SK-N-SH (cell line): ENCODE measurements at regions not wholly inside any gene's neighbourhood (a gene's known extent, or its start where the extent isn't known, plus 50 kb on each side); places are given as distances from the start of the nearest gene placed in this dataset.

Experiments
- CTCF ChIA-PET: fragments of 300-600, 350-600 bp; formaldehyde crosslinking; extraction: SDS; loops from one replicate; lab custom pipeline; 2021; lab: Yijun Ruan, JAX
- POLR2A ChIA-PET: fragments of 350-600 bp; sonication (Branson Sonifier 250); formaldehyde crosslinking; extraction: SDS; loops from one replicate; lab custom pipeline; 2020; ENCODE audit warnings: antibody characterized with exemption, inconsistent platforms; lab: Yijun Ruan, JAX
- DNase-seq: peaks from one replicate; pipeline ENCODE4 v3.0.0; 2012
- H2AFZ ChIP-seq: fragments of 200-600 bp; sonication (generic); 2 replicates; pipeline ENCODE4 v1.8.1; 2016; ENCODE audit warnings: antibody characterized with exemption, mild to moderate bottlenecking, low read depth
- H3F3A ChIP-seq: fragments of 200-600 bp; sonication (generic); replicated peaks from 2 replicates; pipeline ENCODE3; 2016; ENCODE audit warnings: antibody characterized with exemption, mild to moderate bottlenecking; ENCODE audit not compliant: insufficient read depth
- H3K27ac ChIP-seq, 2 experiments: fragments of 200-500 bp in 1 of 2; fragments of 200-600 bp in 1 of 2; sonication (Bioruptor generic) in 1 of 2; sonication (generic), shearing (Covaris generic) in 1 of 2; 2 replicates each; pipeline versions ENCODE4 v1.5.1 to v1.6.1; 2014 to 2016; ENCODE audit warnings: low read depth in 2 of 2, inconsistent platforms in 1 of 2, low read length in 1 of 2, mild to moderate bottlenecking in 1 of 2, mixed read lengths in 1 of 2
- H3K27me3 ChIP-seq: fragments of 200-600 bp; sonication (generic), shearing (Covaris generic); 2 replicates; pipeline ENCODE4 v1.6.1; 2016; ENCODE audit warnings: mixed run types; ENCODE audit not compliant: insufficient read depth
- H3K36me3 ChIP-seq, 2 experiments: fragments of 200-500 bp in 1 of 2; fragments of 200-600 bp in 1 of 2; sonication (Bioruptor generic) in 1 of 2; sonication (generic) in 1 of 2; replicated peaks in 1 of 2; 2 replicates each; pipeline versions ENCODE3 to v1.5.1; 2014 to 2016; ENCODE audit warnings: low read length in 1 of 2, mild to moderate bottlenecking in 1 of 2; ENCODE audit not compliant: insufficient read depth in 2 of 2, control insufficient read depth in 1 of 2
- H3K4me1 ChIP-seq, 2 experiments: fragments of 200-500 bp in 1 of 2; fragments of 200-600 bp in 1 of 2; sonication (Bioruptor generic) in 1 of 2; sonication (generic), shearing (Covaris generic) in 1 of 2; 2 replicates each; pipeline versions ENCODE4 v1.5.1 to v1.6.1; 2014 to 2016; ENCODE audit warnings: low read depth in 1 of 2, low read length in 1 of 2, mixed run types in 1 of 2; ENCODE audit not compliant: insufficient read depth in 2 of 2, control insufficient read depth in 1 of 2
- H3K4me2 ChIP-seq: fragments of 200-600 bp; sonication (generic), shearing (Covaris generic); 2 replicates; pipeline ENCODE4 v1.6.1; 2017; ENCODE audit warnings: mixed run types
- H3K4me3 ChIP-seq, 2 experiments: fragments of 200-500 bp in 1 of 2; fragments of 200-600 bp in 1 of 2; sonication (Bioruptor generic) in 1 of 2; sonication (generic), shearing (Covaris generic) in 1 of 2; 2 replicates each; pipeline versions ENCODE4 v1.5.1 to v1.8.1; 2014 to 2016; ENCODE audit warnings: low read depth in 2 of 2, inconsistent platforms in 1 of 2, low read length in 1 of 2, mild to moderate bottlenecking in 1 of 2, mixed read lengths in 1 of 2, moderate library complexity in 1 of 2
- H3K79me2 ChIP-seq: fragments of 200-600 bp; sonication (generic); 2 replicates; pipeline ENCODE4 v1.8.1; 2017; ENCODE audit warnings: mild to moderate bottlenecking; ENCODE audit not compliant: insufficient read depth
- H3K9ac ChIP-seq: fragments of 200-600 bp; sonication (generic); 2 replicates; pipeline ENCODE4 v1.6.1; 2017; ENCODE audit warnings: mixed run types
- H3K9me2 ChIP-seq: fragments of 200-600 bp; sonication (generic); 2 replicates; pipeline ENCODE4 v1.6.1; 2017; ENCODE audit warnings: mixed run types
- H3K9me3 ChIP-seq: fragments of 200-600 bp; sonication (generic); 2 replicates; pipeline ENCODE4 v1.6.1; 2017; ENCODE audit warnings: mixed run types, mild to moderate bottlenecking, moderate library complexity
- H4K20me1 ChIP-seq: fragments of 200-600 bp; sonication (generic); 2 replicates; pipeline ENCODE4 v1.6.1; 2017; ENCODE audit warnings: mild to moderate bottlenecking, mixed run types; ENCODE audit not compliant: insufficient read depth
- CHD2 ChIP-seq: fragments of 150-350 bp; IDR thresholded peaks from 2 replicates; pipeline ENCODE4 v1.6.1; 2018; ENCODE audit warnings: low read length; ENCODE audit not compliant: partially characterized antibody
- EP300 ChIP-seq, 2 experiments: IDR thresholded peaks; 2 replicates each; pipeline versions ENCODE4 v1.4.0 to v1.6.1; 2012; ENCODE audit warnings: borderline replicate concordance in 1 of 2, low read depth in 1 of 2, low read length in 1 of 2
- EZH2phosphoT487 ChIP-seq: fragments of 200-600 bp; sonication (generic); IDR thresholded peaks from 2 replicates; pipeline ENCODE4 v1.6.1; 2017; ENCODE audit warnings: low read depth, mixed run types, mild to moderate bottlenecking, antibody characterized with exemption, moderate library complexity, borderline replicate concordance
- FOSL2 ChIP-seq: IDR thresholded peaks from 2 replicates; pipeline ENCODE4 v1.4.0; 2012; ENCODE audit warnings: low read depth, mild to moderate bottlenecking, moderate library complexity, borderline replicate concordance
- MXI1 ChIP-seq: IDR thresholded peaks from 2 replicates; pipeline ENCODE4 v1.6.1; 2012; ENCODE audit warnings: mild to moderate bottlenecking, low read depth, low read length, improper control_type of control experiment
- NFIC ChIP-seq: IDR thresholded peaks from 2 replicates; pipeline ENCODE4 v1.4.0; 2012; ENCODE audit warnings: borderline replicate concordance
- POLR2AphosphoS5 ChIP-seq: IDR thresholded peaks from 2 replicates; pipeline ENCODE4 v1.6.1; 2012; ENCODE audit warnings: low read depth, low read length
- RFX5 ChIP-seq: IDR thresholded peaks from 2 replicates; pipeline ENCODE4 v1.6.1; 2012; ENCODE audit warnings: mild to moderate bottlenecking, improper control_type of control experiment, low read length
- SMC3 ChIP-seq: IDR thresholded peaks from 2 replicates; pipeline ENCODE4 v1.6.1; 2012; ENCODE audit warnings: low read depth, low read length, improper control_type of control experiment
- TAF1 ChIP-seq: IDR thresholded peaks from 2 replicates; pipeline ENCODE4 v1.6.1; 2012; ENCODE audit warnings: low read depth, mild to moderate bottlenecking, low read length, moderate library complexity, borderline replicate concordance
- YY1 ChIP-seq: IDR thresholded peaks from 2 replicates; pipeline ENCODE4 v1.4.0; 2012; ENCODE audit warnings: low read depth, mild to moderate bottlenecking
- WGBS: methylation state at CpG from one replicate; pipeline ENCODE4 v1.1.6; 2017; ENCODE audit warnings: low lambda C conversion rate; 5-methylcytosine and 5-hydroxymethylcytosine counted together
- TF ChIP-seq, protein P1 (sequence below): fragments of 200-600 bp; sonication (generic); IDR thresholded peaks from 2 replicates; pipeline ENCODE4 v1.6.1; 2017; ENCODE audit warnings: antibody characterized with exemption, mild to moderate bottlenecking, moderate library complexity
- TF ChIP-seq, protein P2 (sequence below): IDR thresholded peaks from 2 replicates; pipeline ENCODE4; 2012
- TF ChIP-seq, protein P3 (sequence below): fragments of 150-350 bp; IDR thresholded peaks from 2 replicates; pipeline ENCODE4 v1.6.1; 2017; ENCODE audit warnings: antibody characterized with exemption, low read length, low read depth, borderline replicate concordance
- TF ChIP-seq, protein P4 (sequence below): IDR thresholded peaks from 2 replicates; pipeline ENCODE4 v1.4.0; 2012; ENCODE audit warnings: low read depth, borderline replicate concordance
- TF ChIP-seq, protein P5 (sequence below): fragments of 150-350 bp; IDR thresholded peaks from 2 replicates; pipeline ENCODE4 v1.6.1; 2016; ENCODE audit warnings: mild to moderate bottlenecking, low read depth, low read length
- TF ChIP-seq, protein P6 (sequence below): IDR thresholded peaks from 2 replicates; pipeline ENCODE4 v1.4.0; 2012; ENCODE audit warnings: low read depth

DNA sequence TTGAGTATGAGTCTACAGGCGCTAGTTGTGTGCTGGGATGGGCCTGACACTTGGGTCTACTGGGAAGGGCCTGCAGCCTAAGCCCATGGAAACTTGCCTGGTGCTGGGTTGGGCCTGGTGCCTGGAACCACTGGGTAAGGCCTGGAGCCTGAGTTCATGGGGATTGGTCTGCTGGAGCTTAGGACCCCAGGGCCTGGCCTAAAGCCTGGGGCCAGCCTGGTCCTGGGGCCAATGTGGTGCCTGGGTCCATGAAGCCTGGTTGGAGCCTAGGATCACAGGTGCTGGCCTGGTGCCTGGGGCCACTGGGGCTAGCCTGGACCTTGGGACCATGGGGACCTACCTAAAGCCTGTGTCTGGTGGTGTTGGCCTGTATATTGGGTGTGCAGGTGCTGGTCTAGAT, 270.3 kb upstream of the GRIA3 start:
- Histone ChIP-seq H2AFZ (no peak overlapping the region), H3K9ac (no peak overlapping the region), H3K79me2 (no peaks in the 10 kb centered on the region), H3F3A (no peaks in the 10 kb centered on the region), H3K9me2 (no peaks in the 10 kb centered on the region), H3K4me3 (no peak overlapping the region), H3K27ac (no peak overlapping the region), H3K9me3 (no peaks in the 10 kb centered on the region), H3K36me3 (no peaks in the 10 kb centered on the region), H3K27me3 (no peaks in the 10 kb centered on the region), H3K4me2 (no peak overlapping the region), H4K20me1 (no peaks in the 10 kb centered on the region), H3K4me1 (no peaks in the 10 kb centered on the region)
- ChIA-PET CTCF (no interaction called here), POLR2A (no interaction called here)
- DNase-seq = no peak
- WGBS = 0% methylated on average over 1 of the region's 1 CpG
- no peak for TF ChIP-seq POLR2AphosphoS5
- TF ChIP-seq, protein P1, sequence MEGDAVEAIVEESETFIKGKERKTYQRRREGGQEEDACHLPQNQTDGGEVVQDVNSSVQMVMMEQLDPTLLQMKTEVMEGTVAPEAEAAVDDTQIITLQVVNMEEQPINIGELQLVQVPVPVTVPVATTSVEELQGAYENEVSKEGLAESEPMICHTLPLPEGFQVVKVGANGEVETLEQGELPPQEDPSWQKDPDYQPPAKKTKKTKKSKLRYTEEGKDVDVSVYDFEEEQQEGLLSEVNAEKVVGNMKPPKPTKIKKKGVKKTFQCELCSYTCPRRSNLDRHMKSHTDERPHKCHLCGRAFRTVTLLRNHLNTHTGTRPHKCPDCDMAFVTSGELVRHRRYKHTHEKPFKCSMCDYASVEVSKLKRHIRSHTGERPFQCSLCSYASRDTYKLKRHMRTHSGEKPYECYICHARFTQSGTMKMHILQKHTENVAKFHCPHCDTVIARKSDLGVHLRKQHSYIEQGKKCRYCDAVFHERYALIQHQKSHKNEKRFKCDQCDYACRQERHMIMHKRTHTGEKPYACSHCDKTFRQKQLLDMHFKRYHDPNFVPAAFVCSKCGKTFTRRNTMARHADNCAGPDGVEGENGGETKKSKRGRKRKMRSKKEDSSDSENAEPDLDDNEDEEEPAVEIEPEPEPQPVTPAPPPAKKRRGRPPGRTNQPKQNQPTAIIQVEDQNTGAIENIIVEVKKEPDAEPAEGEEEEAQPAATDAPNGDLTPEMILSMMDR = no peak
- TF ChIP-seq, protein P2, sequence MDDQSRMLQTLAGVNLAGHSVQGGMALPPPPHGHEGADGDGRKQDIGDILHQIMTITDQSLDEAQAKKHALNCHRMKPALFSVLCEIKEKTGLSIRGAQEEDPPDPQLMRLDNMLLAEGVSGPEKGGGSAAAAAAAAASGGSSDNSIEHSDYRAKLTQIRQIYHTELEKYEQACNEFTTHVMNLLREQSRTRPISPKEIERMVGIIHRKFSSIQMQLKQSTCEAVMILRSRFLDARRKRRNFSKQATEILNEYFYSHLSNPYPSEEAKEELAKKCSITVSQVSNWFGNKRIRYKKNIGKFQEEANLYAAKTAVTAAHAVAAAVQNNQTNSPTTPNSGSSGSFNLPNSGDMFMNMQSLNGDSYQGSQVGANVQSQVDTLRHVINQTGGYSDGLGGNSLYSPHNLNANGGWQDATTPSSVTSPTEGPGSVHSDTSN = no peak
- TF ChIP-seq CHD2 = no peak
- no peak for TF ChIP-seq NFIC
- TF ChIP-seq FOSL2 = no peak
- no peak for TF ChIP-seq RFX5
- no peak for TF ChIP-seq YY1

DNA sequence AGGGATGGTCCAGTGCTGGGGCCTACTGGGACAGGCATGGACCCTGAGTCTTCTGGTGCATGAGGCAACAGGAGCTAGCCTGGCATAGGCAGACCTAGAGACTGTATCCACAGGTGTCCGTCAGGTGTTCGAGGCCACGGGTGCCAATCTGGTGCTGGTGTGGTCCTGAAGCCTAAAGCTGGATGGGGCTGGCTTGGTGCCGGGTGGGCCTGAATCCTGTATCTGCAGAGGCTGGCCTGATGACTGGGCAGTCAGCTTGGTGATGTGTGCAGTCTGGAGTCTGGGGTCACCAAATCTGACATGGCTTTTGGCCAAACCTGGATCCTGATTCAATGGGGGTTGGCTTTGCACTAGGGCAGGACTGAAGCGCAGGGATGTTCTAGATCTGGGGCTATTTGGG, 269.8 kb upstream of the GRIA3 start:
- no peak overlapping the region for H3K27ac ChIP-seq
- no peak overlapping the region for H2AFZ ChIP-seq
- no peak overlapping the region for H3K4me2 ChIP-seq
- H3K4me1 ChIP-seq = no peaks in the 10 kb centered on the region
- no peaks in the 10 kb centered on the region for H3K79me2 ChIP-seq
- H4K20me1 ChIP-seq = no peaks in the 10 kb centered on the region
- H3K9me3 ChIP-seq = no peaks in the 10 kb centered on the region
- TF ChIP-seq TAF1 = no peak
- TF ChIP-seq, protein P3, sequence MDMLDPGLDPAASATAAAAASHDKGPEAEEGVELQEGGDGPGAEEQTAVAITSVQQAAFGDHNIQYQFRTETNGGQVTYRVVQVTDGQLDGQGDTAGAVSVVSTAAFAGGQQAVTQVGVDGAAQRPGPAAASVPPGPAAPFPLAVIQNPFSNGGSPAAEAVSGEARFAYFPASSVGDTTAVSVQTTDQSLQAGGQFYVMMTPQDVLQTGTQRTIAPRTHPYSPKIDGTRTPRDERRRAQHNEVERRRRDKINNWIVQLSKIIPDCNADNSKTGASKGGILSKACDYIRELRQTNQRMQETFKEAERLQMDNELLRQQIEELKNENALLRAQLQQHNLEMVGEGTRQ = no peak
- no peak for TF ChIP-seq FOSL2
- TF ChIP-seq MXI1 = no peak
- TF ChIP-seq EP300 (IDR thresholded peaks at IDR 0.05; ENCODE audit: borderline replicate concordance in 1 of 2, low read depth in 1 of 2, low read length in 1 of 2) = no peak
- TF ChIP-seq, protein P4, sequence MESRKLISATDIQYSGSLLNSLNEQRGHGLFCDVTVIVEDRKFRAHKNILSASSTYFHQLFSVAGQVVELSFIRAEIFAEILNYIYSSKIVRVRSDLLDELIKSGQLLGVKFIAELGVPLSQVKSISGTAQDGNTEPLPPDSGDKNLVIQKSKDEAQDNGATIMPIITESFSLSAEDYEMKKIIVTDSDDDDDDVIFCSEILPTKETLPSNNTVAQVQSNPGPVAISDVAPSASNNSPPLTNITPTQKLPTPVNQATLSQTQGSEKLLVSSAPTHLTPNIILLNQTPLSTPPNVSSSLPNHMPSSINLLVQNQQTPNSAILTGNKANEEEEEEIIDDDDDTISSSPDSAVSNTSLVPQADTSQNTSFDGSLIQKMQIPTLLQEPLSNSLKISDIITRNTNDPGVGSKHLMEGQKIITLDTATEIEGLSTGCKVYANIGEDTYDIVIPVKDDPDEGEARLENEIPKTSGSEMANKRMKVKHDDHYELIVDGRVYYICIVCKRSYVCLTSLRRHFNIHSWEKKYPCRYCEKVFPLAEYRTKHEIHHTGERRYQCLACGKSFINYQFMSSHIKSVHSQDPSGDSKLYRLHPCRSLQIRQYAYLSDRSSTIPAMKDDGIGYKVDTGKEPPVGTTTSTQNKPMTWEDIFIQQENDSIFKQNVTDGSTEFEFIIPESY = no peak
- TF ChIP-seq, protein P5, sequence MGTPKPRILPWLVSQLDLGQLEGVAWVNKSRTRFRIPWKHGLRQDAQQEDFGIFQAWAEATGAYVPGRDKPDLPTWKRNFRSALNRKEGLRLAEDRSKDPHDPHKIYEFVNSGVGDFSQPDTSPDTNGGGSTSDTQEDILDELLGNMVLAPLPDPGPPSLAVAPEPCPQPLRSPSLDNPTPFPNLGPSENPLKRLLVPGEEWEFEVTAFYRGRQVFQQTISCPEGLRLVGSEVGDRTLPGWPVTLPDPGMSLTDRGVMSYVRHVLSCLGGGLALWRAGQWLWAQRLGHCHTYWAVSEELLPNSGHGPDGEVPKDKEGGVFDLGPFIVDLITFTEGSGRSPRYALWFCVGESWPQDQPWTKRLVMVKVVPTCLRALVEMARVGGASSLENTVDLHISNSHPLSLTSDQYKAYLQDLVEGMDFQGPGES = no peak
- no peak for TF ChIP-seq RFX5
- TF ChIP-seq SMC3 = no peak
- TF ChIP-seq, protein P6, sequence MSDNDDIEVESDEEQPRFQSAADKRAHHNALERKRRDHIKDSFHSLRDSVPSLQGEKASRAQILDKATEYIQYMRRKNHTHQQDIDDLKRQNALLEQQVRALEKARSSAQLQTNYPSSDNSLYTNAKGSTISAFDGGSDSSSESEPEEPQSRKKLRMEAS = no peak
- no peak for TF ChIP-seq EZH2phosphoT487
- TF ChIP-seq POLR2AphosphoS5 = no peak
- no peaks in the 10 kb centered on the region for H3K27me3 ChIP-seq
- no peaks in the 10 kb centered on the region for H3K9me2 ChIP-seq
- H3F3A ChIP-seq = no peaks in the 10 kb centered on the region
- WGBS = 0% methylated on average over 1 of the region's 5 CpGs
- no peak overlapping the region for H3K4me3 ChIP-seq
- H3K9ac ChIP-seq = no peak overlapping the region
- H3K36me3 ChIP-seq = no peaks in the 10 kb centered on the region
- CTCF ChIA-PET = no interaction called here
- POLR2A ChIA-PET = no interaction called here
- no peak for DNase-seq
